ENCODE measurements at regions not wholly inside any gene's neighbourhood (a gene's known extent, or its start where the extent isn't known, plus 50 kb on each side); places are given as distances from the start of the nearest gene placed in this dataset.

- TF ChIP-seq CTCF (IDR thresholded peaks at IDR 0.05; ENCODE audit: control extremely low read depth in 1 of 3, insufficient read depth in 1 of 3, low read depth in 1 of 3, low read length in 3 of 3) (no peak), EP300 (IDR thresholded peaks at IDR 0.05; ENCODE audit: borderline replicate concordance in 1 of 2, low read depth in 2 of 2, low read length in 2 of 2) (no peak), CBX8 (IDR thresholded peaks at IDR 0.05; ENCODE audit: borderline replicate concordance, low read depth, low read length) (no peak), POLR2A (IDR thresholded peaks at IDR 0.05; ENCODE audit: control extremely low read depth in 1 of 2, low read depth in 2 of 2, low read length in 2 of 2) (no peak), POLR2AphosphoS5 (IDR thresholded peaks at IDR 0.05; ENCODE audit: low read depth, low read length) (no peak), SRF (IDR thresholded peaks at IDR 0.05; ENCODE audit: low read depth, low read length) (no peak), RXRA (IDR thresholded peaks at IDR 0.05; ENCODE audit: insufficient read depth, low read depth, low read length) (no peak), BACH1 (IDR thresholded peaks at IDR 0.05; ENCODE audit: low read length) (no peak)
Measured at GRCh38 chr3:40891186-40891585, 308.1 kb upstream of the CTNNB1 start.
